ENCODE measurements at regions not wholly inside any gene's neighbourhood (a gene's known extent, or its start where the extent isn't known, plus 50 kb on each side); places are given as distances from the start of the nearest gene placed in this dataset.

GRCh38 chr7:156240532-156240931 is 400.0 kb upstream of the RNF32 start:
- TF ChIP-seq RAD21 (conservative IDR thresholded peaks at IDR 0.05) (no peak), CTCF (IDR thresholded peaks at IDR 0.05; ENCODE audit: poor library complexity, severe bottlenecking) (no peak), POLR2AphosphoS5 (IDR thresholded peaks at IDR 0.05) (no peak), TAF1 (IDR thresholded peaks at IDR 0.05; ENCODE audit: low read depth) (no peak)

All from neural cell (in vitro differentiated cells).